ENCODE measurements at regions not wholly inside any gene's neighbourhood (a gene's known extent, or its start where the extent isn't known, plus 50 kb on each side); places are given as distances from the start of the nearest gene placed in this dataset.

- TF ChIP-seq ZBTB33 (IDR thresholded peaks at IDR 0.05; ENCODE audit: borderline replicate concordance, low read depth) (no peak), YY1 (IDR thresholded peaks at IDR 0.05; ENCODE audit: low read depth) (no peak), PBX3 (IDR thresholded peaks at IDR 0.05) (no peak), SIN3A (IDR thresholded peaks at IDR 0.05; ENCODE audit: borderline replicate concordance, low read depth, low read length) (no peak)
Observed at GRCh38 chr4:42750091-42750490, 93.2 kb upstream of the ATP8A1 start (continued).

GRCh38 chr4:42747971-42748370, 91.1 kb upstream of the ATP8A1 start:
- Histone ChIP-seq H3K79me2 (ENCODE audit: insufficient read depth) (no peaks in the 10 kb centered on the region), H3K36me3 (replicated peaks in 1 of 2; ENCODE audit: control insufficient read depth in 1 of 2, insufficient read depth in 2 of 2, low read length in 1 of 2) (no peaks in the 10 kb centered on the region), H3K9ac (no peak overlapping the region), H3K4me3 (ENCODE audit: low read depth in 2 of 2, low read length in 1 of 2) (no peak overlapping the region), H3K27ac (ENCODE audit: low read depth in 2 of 2, low read length in 1 of 2) (no peak overlapping the region), H3F3A (replicated peaks; ENCODE audit: insufficient read depth) (no peaks in the 10 kb centered on the region), H3K9me2 (no peaks in the 10 kb centered on the region), H3K27me3 (ENCODE audit: insufficient read depth) (no peaks in the 10 kb centered on the region), H3K4me2 (no peak overlapping the region), H3K9me3 (no peaks in the 10 kb centered on the region), H3K4me1 (ENCODE audit: control insufficient read depth in 1 of 2, insufficient read depth in 2 of 2, low read depth in 1 of 2, low read length in 1 of 2) (no peaks in the 10 kb centered on the region; a peak in 2 of 4 replicates), H4K20me1 (ENCODE audit: insufficient read depth) (no peaks in the 10 kb centered on the region), H2AFZ (ENCODE audit: low read depth) (no peak overlapping the region)
- WGBS (ENCODE audit: low lambda C conversion rate) = 20% methylated on average over 2 of the region's 2 CpGs
- ChIA-PET POLR2A (no interaction called here), CTCF (interaction anchor here (1.4 kb wide), 1 partner anchor 48 kb away, joined by 3 read pairs; no protein-coding TSS in a partner anchor)
- no peak for DNase-seq
- TF ChIP-seq CTCF (IDR thresholded peaks at IDR 0.05) (no peak), FOXJ3 (CRISPR knock-in tag; IDR thresholded peaks at IDR 0.05) (no peak), MXI1 (IDR thresholded peaks at IDR 0.05; ENCODE audit: low read depth, low read length) (no peak), JUND (IDR thresholded peaks at IDR 0.05) (no peak), MAX (IDR thresholded peaks at IDR 0.05; ENCODE audit: low read depth) (no peak), REST (IDR thresholded peaks at IDR 0.05; ENCODE audit: low read depth, low read length) (no peak), GATA2 (CRISPR knock-in tag; IDR thresholded peaks at IDR 0.05) (no peak), GABPA (IDR thresholded peaks at IDR 0.05; ENCODE audit: low read depth) (no peak), TAF1 (IDR thresholded peaks at IDR 0.05; ENCODE audit: borderline replicate concordance, low read depth, low read length) (no peak), RCOR1 (IDR thresholded peaks at IDR 0.05; ENCODE audit: low read length) (no peak), POLR2AphosphoS5 (IDR thresholded peaks at IDR 0.05; ENCODE audit: low read depth, low read length) (no peak), FOXM1 (IDR thresholded peaks at IDR 0.05; ENCODE audit: low read depth) (no peak), EP300 (IDR thresholded peaks at IDR 0.05; ENCODE audit: borderline replicate concordance in 1 of 2, low read depth in 1 of 2, low read length in 1 of 2) (no peak), ZBTB33 (IDR thresholded peaks at IDR 0.05; ENCODE audit: borderline replicate concordance, low read depth) (no peak), USF1 (IDR thresholded peaks at IDR 0.05; ENCODE audit: borderline replicate concordance, low read depth) (no peak), MEF2A (IDR thresholded peaks at IDR 0.05; ENCODE audit: borderline replicate concordance, low read depth) (no peak)
